ENCODE measurements at regions not wholly inside any gene's neighbourhood (a gene's known extent, or its start where the extent isn't known, plus 50 kb on each side); places are given as distances from the start of the nearest gene placed in this dataset.
A peak's percentile ranks its signal among the peaks of the same experiment; 100 is the strongest.

GRCh38 chr12:14262771-14263511 is 102.5 kb upstream of the ATF7IP start:
- Histone ChIP-seq H2BK15ac (replicated peaks; ENCODE audit: low read depth) (no peak overlapping the region), H3K27ac (ENCODE audit: low read depth, low read length) (no peak overlapping the region)
- no CpG with 5 or more reads among the region's 7 CpGs for WGBS (ENCODE audit: extremely low coverage, insufficient coverage, low lambda C conversion rate)

GRCh38 chr12:14263742-14264141 is 101.7 kb upstream of the ATF7IP start:
- Histone ChIP-seq H3K27me3 (ENCODE audit: insufficient read depth, low read length, poor library complexity) (no peaks in the 10 kb centered on the region), H2AK5ac (ENCODE audit: low read length) (no peak overlapping the region), H2BK15ac (replicated peaks; ENCODE audit: low read depth) (no peak overlapping the region), H3K79me1 (ENCODE audit: low read length) (no peaks in the 10 kb centered on the region), H4K5ac (ENCODE audit: low read length) (no peak overlapping the region), H3K23ac (ENCODE audit: low read length) (no peak overlapping the region), H3K18ac (ENCODE audit: low read length) (no peak overlapping the region), H3K36me3 (ENCODE audit: control insufficient read depth, insufficient read depth, low read length) (no peaks in the 10 kb centered on the region), H3K56ac (ENCODE audit: low read length) (no peak overlapping the region), H3K27ac (ENCODE audit: low read depth, low read length) (no peak overlapping the region), H3K4ac (ENCODE audit: low read depth, low read length) (no peak overlapping the region), H2BK5ac (ENCODE audit: low read length) (no peak overlapping the region), H3K9ac (ENCODE audit: low read length) (no peak overlapping the region), H3K4me3 (ENCODE audit: low read length) (no peak overlapping the region), H3K4me2 (ENCODE audit: low read length) (no peak overlapping the region), H3K79me2 (ENCODE audit: control insufficient read depth, insufficient read depth, low read length) (no peaks in the 10 kb centered on the region), H4K8ac (ENCODE audit: low read depth, low read length) (no peak overlapping the region), H3K4me1 (ENCODE audit: control insufficient read depth, low read depth, low read length) (peaks cover 13% of the 10 kb centered on the region), H2BK120ac (ENCODE audit: low read depth, low read length) (no peak overlapping the region)
- no CpG with 5 or more reads among the region's 3 CpGs for WGBS (ENCODE audit: extremely low coverage, insufficient coverage, low lambda C conversion rate)
- no peak for DNase-seq

More at GRCh38 chr12:14262771-14263511, 102.5 kb upstream of the ATF7IP start:
- H2BK5ac ChIP-seq (ENCODE audit: low read length): no peak overlapping the region
- H3K4me1 ChIP-seq (ENCODE audit: control insufficient read depth, low read depth, low read length): peaks cover 17% of the 10 kb centered on the region
- H3K79me1 ChIP-seq (ENCODE audit: low read length): no peaks in the 10 kb centered on the region
- no peaks in the 10 kb centered on the region for H3K36me3 ChIP-seq (ENCODE audit: control insufficient read depth, insufficient read depth, low read length)
- no peak overlapping the region for H3K4ac ChIP-seq (ENCODE audit: low read depth, low read length)
- H2AK5ac ChIP-seq (ENCODE audit: low read length): peak overlapping the region; percentile 46
- no peak overlapping the region for H3K56ac ChIP-seq (ENCODE audit: low read length)
- H3K4me3 ChIP-seq (ENCODE audit: low read length): no peak overlapping the region
- no peaks in the 10 kb centered on the region for H3K79me2 ChIP-seq (ENCODE audit: control insufficient read depth, insufficient read depth, low read length)
- H3K23ac ChIP-seq (ENCODE audit: low read length): no peak overlapping the region
- H3K9ac ChIP-seq (ENCODE audit: low read length): no peak overlapping the region
- no peak overlapping the region for H3K4me2 ChIP-seq (ENCODE audit: low read length)
- no peak overlapping the region for H4K8ac ChIP-seq (ENCODE audit: low read depth, low read length)
- no peak overlapping the region for H3K18ac ChIP-seq (ENCODE audit: low read length)
- H3K27me3 ChIP-seq (ENCODE audit: insufficient read depth, low read length, poor library complexity): no peaks in the 10 kb centered on the region
- no peak overlapping the region for H2BK120ac ChIP-seq (ENCODE audit: low read depth, low read length)
- no peak for DNase-seq
- no peak overlapping the region for H4K5ac ChIP-seq (ENCODE audit: low read length)

- H3K27me3 ChIP-seq (ENCODE audit: insufficient read depth, low read length, poor library complexity): no peaks in the 10 kb centered on the region
- no peak overlapping the region for H3K9ac ChIP-seq (ENCODE audit: low read length)
- H3K23ac ChIP-seq (ENCODE audit: low read length): no peak overlapping the region
- no peak overlapping the region for H2BK15ac ChIP-seq (replicated peaks; ENCODE audit: low read depth)
- no peak overlapping the region for H4K8ac ChIP-seq (ENCODE audit: low read depth, low read length)
- H4K5ac ChIP-seq (ENCODE audit: low read length): no peak overlapping the region
- no peak overlapping the region for H3K4me3 ChIP-seq (ENCODE audit: low read length)
- no peak overlapping the region for H2BK120ac ChIP-seq (ENCODE audit: low read depth, low read length)
- WGBS (ENCODE audit: extremely low coverage, insufficient coverage, low lambda C conversion rate): no CpG with 5 or more reads among the region's 2 CpGs
- peaks cover 15% of the 10 kb centered on the region for H3K4me1 ChIP-seq (ENCODE audit: control insufficient read depth, low read depth, low read length)
- peak; percentile 37 for DNase-seq
- no peak overlapping the region for H2BK5ac ChIP-seq (ENCODE audit: low read length)
- H3K56ac ChIP-seq (ENCODE audit: low read length): no peak overlapping the region
- no peaks in the 10 kb centered on the region for H3K36me3 ChIP-seq (ENCODE audit: control insufficient read depth, insufficient read depth, low read length)
- H3K18ac ChIP-seq (ENCODE audit: low read length): no peak overlapping the region
- no peak overlapping the region for H3K4ac ChIP-seq (ENCODE audit: low read depth, low read length)
- no peak overlapping the region for H3K27ac ChIP-seq (ENCODE audit: low read depth, low read length)
- no peaks in the 10 kb centered on the region for H3K79me1 ChIP-seq (ENCODE audit: low read length)
- H2AK5ac ChIP-seq (ENCODE audit: low read length): no peak overlapping the region
- H3K4me2 ChIP-seq (ENCODE audit: low read length): no peak overlapping the region
- H3K79me2 ChIP-seq (ENCODE audit: control insufficient read depth, insufficient read depth, low read length): no peaks in the 10 kb centered on the region
These were observed 101.2 kb upstream of the ATF7IP start for GRCh38 chr12:14264316-14264715.

- H3K9ac ChIP-seq (ENCODE audit: low read length): no peak overlapping the region
- H3K4me1 ChIP-seq (ENCODE audit: control insufficient read depth, low read depth, low read length): peaks cover 15% of the 10 kb centered on the region
- H3K27ac ChIP-seq (ENCODE audit: low read depth, low read length): no peak overlapping the region
- H3K27me3 ChIP-seq (ENCODE audit: insufficient read depth, low read length, poor library complexity): no peaks in the 10 kb centered on the region
- H3K36me3 ChIP-seq (ENCODE audit: control insufficient read depth, insufficient read depth, low read length): no peaks in the 10 kb centered on the region
- no peak overlapping the region for H2BK5ac ChIP-seq (ENCODE audit: low read length)
- no peak overlapping the region for H2BK15ac ChIP-seq (replicated peaks; ENCODE audit: low read depth)
- DNase-seq: peak; percentile 48
- no peak overlapping the region for H3K4ac ChIP-seq (ENCODE audit: low read depth, low read length)
- H3K18ac ChIP-seq (ENCODE audit: low read length): no peak overlapping the region
- no peak overlapping the region for H3K4me3 ChIP-seq (ENCODE audit: low read length)
- no peak overlapping the region for H3K56ac ChIP-seq (ENCODE audit: low read length)
- no peak overlapping the region for H2AK5ac ChIP-seq (ENCODE audit: low read length)
- no peaks in the 10 kb centered on the region for H3K79me2 ChIP-seq (ENCODE audit: control insufficient read depth, insufficient read depth, low read length)
- H3K79me1 ChIP-seq (ENCODE audit: low read length): no peaks in the 10 kb centered on the region
- WGBS (ENCODE audit: extremely low coverage, insufficient coverage, low lambda C conversion rate): no CpG with 5 or more reads among the region's 3 CpGs
- H4K5ac ChIP-seq (ENCODE audit: low read length): no peak overlapping the region
- H4K8ac ChIP-seq (ENCODE audit: low read depth, low read length): no peak overlapping the region
- no peak overlapping the region for H3K23ac ChIP-seq (ENCODE audit: low read length)
- no peak overlapping the region for H3K4me2 ChIP-seq (ENCODE audit: low read length)
- H2BK120ac ChIP-seq (ENCODE audit: low read depth, low read length): no peak overlapping the region
These were observed 100.7 kb upstream of the ATF7IP start for GRCh38 chr12:14264778-14265177.

- peak overlapping the region; percentile 29 for H2BK120ac ChIP-seq (ENCODE audit: low read depth, low read length)
These were observed 97.4 kb upstream of the ATF7IP start for GRCh38 chr12:14268120-14268515.

GRCh38 chr12:14270392-14270791 is 95.1 kb upstream of the ATF7IP start:
- no peaks in the 10 kb centered on the region for H3K36me3 ChIP-seq (ENCODE audit: control insufficient read depth, insufficient read depth, low read length)
- H3K56ac ChIP-seq (ENCODE audit: low read length): no peak overlapping the region
- H2AK5ac ChIP-seq (ENCODE audit: low read length): no peak overlapping the region
- H3K27me3 ChIP-seq (ENCODE audit: insufficient read depth, low read length, poor library complexity): no peaks in the 10 kb centered on the region
- H2BK15ac ChIP-seq (replicated peaks; ENCODE audit: low read depth): no peak overlapping the region
- H2BK5ac ChIP-seq (ENCODE audit: low read length): no peak overlapping the region
- H3K27ac ChIP-seq (ENCODE audit: low read depth, low read length): no peak overlapping the region
- no peaks in the 10 kb centered on the region for H3K79me2 ChIP-seq (ENCODE audit: control insufficient read depth, insufficient read depth, low read length)
- no peak overlapping the region for H4K8ac ChIP-seq (ENCODE audit: low read depth, low read length)
- no peak overlapping the region for H4K5ac ChIP-seq (ENCODE audit: low read length)
- no peak overlapping the region for H3K18ac ChIP-seq (ENCODE audit: low read length)
- no peak overlapping the region for H3K9ac ChIP-seq (ENCODE audit: low read length)
- H3K4me3 ChIP-seq (ENCODE audit: low read length): no peak overlapping the region
- no peak overlapping the region for H2BK120ac ChIP-seq (ENCODE audit: low read depth, low read length)
- H3K4ac ChIP-seq (ENCODE audit: low read depth, low read length): no peak overlapping the region
- H3K4me1 ChIP-seq (ENCODE audit: control insufficient read depth, low read depth, low read length): peaks cover 8% of the 10 kb centered on the region
- no peaks in the 10 kb centered on the region for H3K79me1 ChIP-seq (ENCODE audit: low read length)
- H3K4me2 ChIP-seq (ENCODE audit: low read length): no peak overlapping the region
- no peak overlapping the region for H3K23ac ChIP-seq (ENCODE audit: low read length)
- DNase-seq: no peak

More at GRCh38 chr12:14268120-14268515, 97.4 kb upstream of the ATF7IP start:
- Histone ChIP-seq H3K36me3 (ENCODE audit: control insufficient read depth, insufficient read depth, low read length) (no peaks in the 10 kb centered on the region), H3K56ac (ENCODE audit: low read length) (peak overlapping the region; percentile 45), H4K5ac (ENCODE audit: low read length) (no peak overlapping the region), H3K4me1 (ENCODE audit: control insufficient read depth, low read depth, low read length) (peaks cover 8% of the 10 kb centered on the region), H3K9ac (ENCODE audit: low read length) (no peak overlapping the region), H4K8ac (ENCODE audit: low read depth, low read length) (no peak overlapping the region), H2BK15ac (replicated peaks; ENCODE audit: low read depth) (no peak overlapping the region), H3K4me3 (ENCODE audit: low read length) (no peak overlapping the region), H3K27me3 (ENCODE audit: insufficient read depth, low read length, poor library complexity) (no peaks in the 10 kb centered on the region), H3K4ac (ENCODE audit: low read depth, low read length) (no peak overlapping the region), H3K4me2 (ENCODE audit: low read length) (no peak overlapping the region), H3K79me2 (ENCODE audit: control insufficient read depth, insufficient read depth, low read length) (no peaks in the 10 kb centered on the region), H2AK5ac (ENCODE audit: low read length) (no peak overlapping the region), H3K27ac (ENCODE audit: low read depth, low read length) (peak overlapping the region; percentile 90), H3K23ac (ENCODE audit: low read length) (no peak overlapping the region), H2BK5ac (ENCODE audit: low read length) (peak overlapping the region; percentile 93), H3K18ac (ENCODE audit: low read length) (peak overlapping the region; percentile 39), H3K79me1 (ENCODE audit: low read length) (no peaks in the 10 kb centered on the region)
- peak; percentile 87 for DNase-seq

All from mesendoderm (in vitro differentiated cells).